DOHH2 (cell line): ENCODE measurements at regions not wholly inside any gene's neighbourhood (a gene's known extent, or its start where the extent isn't known, plus 50 kb on each side); places are given as distances from the start of the nearest gene placed in this dataset.

ENCODE experiments used
- H3F3A ChIP-seq: fragments of 200-600 bp; sonication (generic), shearing (Covaris generic); 2 replicates; pipeline ENCODE4 v1.6.0; 2016; ENCODE audit warnings: antibody characterized with exemption, mild to moderate bottlenecking; ENCODE audit not compliant: control insufficient read depth, insufficient read depth
- H3K27ac ChIP-seq: fragments of 200-600 bp; sonication (generic); 2 replicates; pipeline ENCODE4 v1.5.1; 2014; ENCODE audit warnings: low read depth, mild to moderate bottlenecking, low read length, moderate library complexity
- H3K27me3 ChIP-seq: fragments of 200-600 bp; sonication (generic); 2 replicates; pipeline ENCODE4 v1.6.1; 2014; ENCODE audit warnings: mild to moderate bottlenecking, low read length, mixed read lengths; ENCODE audit not compliant: control insufficient read depth
- H3K36me3 ChIP-seq: fragments of 200-600 bp; sonication (generic); 2 replicates; pipeline ENCODE4 v1.6.1; 2014; ENCODE audit warnings: mild to moderate bottlenecking, low read length, moderate library complexity, mixed read lengths; ENCODE audit not compliant: control insufficient read depth
- H3K4me1 ChIP-seq: fragments of 200-600 bp; sonication (generic); 2 replicates; pipeline ENCODE4 v1.6.1; 2014; ENCODE audit warnings: mild to moderate bottlenecking, low read length, mixed read lengths; ENCODE audit not compliant: control insufficient read depth
- H3K4me2 ChIP-seq: fragments of 200-600 bp; sonication (generic); 2 replicates; pipeline ENCODE4 v1.6.0; 2014; ENCODE audit warnings: mild to moderate bottlenecking, low read length, moderate library complexity
- H3K4me3 ChIP-seq: fragments of 200-600 bp; sonication (generic); 2 replicates; pipeline ENCODE4 v1.5.1; 2014; ENCODE audit warnings: mild to moderate bottlenecking, low read length, mixed read lengths
- H3K79me2 ChIP-seq: fragments of 200-600 bp; sonication (generic); 2 replicates; pipeline ENCODE4 v1.6.1; 2014; ENCODE audit warnings: mild to moderate bottlenecking, low read length, mixed read lengths; ENCODE audit not compliant: control insufficient read depth
- H3K9me2 ChIP-seq: fragments of 200-600 bp; sonication (generic); replicated peaks from 2 replicates; pipeline ENCODE4 v1.6.1; 2014; ENCODE audit warnings: mild to moderate bottlenecking, low read length, mixed read lengths; ENCODE audit not compliant: control insufficient read depth
- H3K9me3 ChIP-seq: fragments of 200-600 bp; sonication (generic); 2 replicates; pipeline ENCODE4 v1.6.1; 2014; ENCODE audit warnings: antibody characterized with exemption, low read length, mixed read lengths; ENCODE audit not compliant: control insufficient read depth, insufficient read depth
- H4K20me1 ChIP-seq: fragments of 200-600 bp; sonication (generic); 2 replicates; pipeline ENCODE4 v1.6.0; 2014; ENCODE audit warnings: low read depth, mild to moderate bottlenecking, antibody characterized with exemption, low read length, moderate library complexity; ENCODE audit not compliant: control insufficient read depth, insufficient read depth
- EZH2phosphoT487 ChIP-seq: fragments of 200-600 bp; sonication (generic); IDR thresholded peaks from 2 replicates; pipeline ENCODE4 v1.6.1; 2017; ENCODE audit warnings: borderline replicate concordance, mild to moderate bottlenecking, antibody characterized with exemption, low read length, moderate library complexity, mixed read lengths
- TF ChIP-seq, protein P1 (sequence below): fragments of 200-600 bp; sonication (generic); IDR thresholded peaks from one replicate; pipeline ENCODE4 v1.5.1; 2014; ENCODE audit warnings: antibody characterized with exemption, mild to moderate bottlenecking, low read depth, low read length; ENCODE audit not compliant: poor library complexity, severe bottlenecking

DNA sequence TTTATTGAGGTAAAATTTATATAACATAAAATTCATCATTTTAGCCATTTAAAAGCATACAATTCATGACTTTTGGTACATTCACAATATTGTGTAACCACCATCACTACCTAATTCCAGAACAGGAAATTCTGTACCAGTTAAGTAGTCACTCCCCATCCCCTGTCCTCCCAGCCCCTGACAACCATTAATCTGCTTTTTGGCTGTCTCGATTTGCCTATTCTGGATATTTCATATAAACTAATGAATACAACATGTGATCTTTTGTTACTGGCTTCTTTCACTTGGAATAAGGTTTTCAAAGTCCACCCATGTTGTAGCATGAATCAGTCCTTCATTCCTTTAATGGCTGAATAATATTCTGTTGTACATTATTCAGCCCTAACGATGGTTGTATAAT lies 115.6 kb upstream of the KLF14 start:
- H3K4me2 ChIP-seq: no peak overlapping the region
- no peaks in the 10 kb centered on the region for H3K9me3 ChIP-seq
- no peaks in the 10 kb centered on the region for H3K4me1 ChIP-seq
- H3K36me3 ChIP-seq: no peaks in the 10 kb centered on the region
- no peaks in the 10 kb centered on the region for H3K9me2 ChIP-seq
- H3K27me3 ChIP-seq: peaks cover 19% of the 10 kb centered on the region; the same call in 1 of the 2 replicates
- no peak overlapping the region for H3K27ac ChIP-seq
- no peak for TF ChIP-seq EZH2phosphoT487
- TF ChIP-seq, protein P1, sequence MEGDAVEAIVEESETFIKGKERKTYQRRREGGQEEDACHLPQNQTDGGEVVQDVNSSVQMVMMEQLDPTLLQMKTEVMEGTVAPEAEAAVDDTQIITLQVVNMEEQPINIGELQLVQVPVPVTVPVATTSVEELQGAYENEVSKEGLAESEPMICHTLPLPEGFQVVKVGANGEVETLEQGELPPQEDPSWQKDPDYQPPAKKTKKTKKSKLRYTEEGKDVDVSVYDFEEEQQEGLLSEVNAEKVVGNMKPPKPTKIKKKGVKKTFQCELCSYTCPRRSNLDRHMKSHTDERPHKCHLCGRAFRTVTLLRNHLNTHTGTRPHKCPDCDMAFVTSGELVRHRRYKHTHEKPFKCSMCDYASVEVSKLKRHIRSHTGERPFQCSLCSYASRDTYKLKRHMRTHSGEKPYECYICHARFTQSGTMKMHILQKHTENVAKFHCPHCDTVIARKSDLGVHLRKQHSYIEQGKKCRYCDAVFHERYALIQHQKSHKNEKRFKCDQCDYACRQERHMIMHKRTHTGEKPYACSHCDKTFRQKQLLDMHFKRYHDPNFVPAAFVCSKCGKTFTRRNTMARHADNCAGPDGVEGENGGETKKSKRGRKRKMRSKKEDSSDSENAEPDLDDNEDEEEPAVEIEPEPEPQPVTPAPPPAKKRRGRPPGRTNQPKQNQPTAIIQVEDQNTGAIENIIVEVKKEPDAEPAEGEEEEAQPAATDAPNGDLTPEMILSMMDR: no peak
- H3K79me2 ChIP-seq: no peaks in the 10 kb centered on the region
- no peaks in the 10 kb centered on the region for H3F3A ChIP-seq
- no peaks in the 10 kb centered on the region for H4K20me1 ChIP-seq
- no peak overlapping the region for H3K4me3 ChIP-seq

DNA sequence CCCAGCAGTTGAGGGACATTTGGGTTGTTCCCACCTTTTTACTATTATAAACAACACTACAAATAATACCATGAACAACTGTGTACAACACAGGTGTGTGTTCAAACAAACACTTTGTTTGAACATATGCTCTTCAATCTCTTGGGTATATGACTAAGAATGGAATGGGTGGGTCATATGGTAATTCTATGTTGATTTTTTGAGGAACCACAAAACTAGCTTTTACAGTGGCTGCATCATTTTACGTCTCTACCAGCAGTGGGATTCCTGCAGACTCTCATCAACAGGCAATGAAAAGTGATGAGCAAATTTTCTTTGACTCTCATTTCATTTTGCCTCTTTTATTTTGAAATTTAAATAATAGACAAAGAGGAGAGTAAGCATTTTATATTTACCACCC lies 116.9 kb upstream of the KLF14 start:
- no peak for TF ChIP-seq EZH2phosphoT487
- TF ChIP-seq, protein P1: no peak

DNA sequence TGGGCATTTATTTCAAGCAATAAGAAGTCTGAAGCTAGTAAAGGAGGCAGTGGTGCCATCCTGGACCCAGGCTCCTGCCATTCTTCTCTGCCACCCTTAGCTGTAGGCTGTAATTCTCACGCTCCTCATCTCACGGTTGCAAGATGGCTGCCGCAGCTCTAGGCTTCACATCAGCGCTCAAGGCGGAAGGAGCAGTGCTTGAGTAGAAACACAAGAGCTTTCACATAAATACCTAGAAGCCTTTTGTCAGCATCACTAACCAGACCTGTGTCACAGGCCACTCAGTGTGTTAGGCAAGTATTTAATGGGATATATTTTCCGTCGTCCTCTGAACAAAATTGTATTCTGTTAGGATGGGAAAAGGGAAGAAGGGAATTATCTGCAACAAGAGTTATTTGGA lies 118.9 kb upstream of the KLF14 start:
- TF ChIP-seq, protein P1: no peak
- no peak for TF ChIP-seq EZH2phosphoT487
- Histone ChIP-seq H3K27me3 (peaks cover 16% of the 10 kb centered on the region; the same call in 1 of the 2 replicates), H3F3A (no peaks in the 10 kb centered on the region), H3K9me3 (peaks cover 16% of the 10 kb centered on the region), H3K9me2 (no peaks in the 10 kb centered on the region), H4K20me1 (no peaks in the 10 kb centered on the region), H3K4me1 (no peaks in the 10 kb centered on the region), H3K4me2 (no peak overlapping the region), H3K79me2 (no peaks in the 10 kb centered on the region), H3K4me3 (no peak overlapping the region), H3K27ac (no peak overlapping the region), H3K36me3 (no peaks in the 10 kb centered on the region)

More for the DNA sequence above, 116.9 kb upstream of the KLF14 start:
- no peaks in the 10 kb centered on the region for H3K4me1 ChIP-seq
- no peaks in the 10 kb centered on the region for H3K9me2 ChIP-seq
- H3K4me2 ChIP-seq: no peak overlapping the region
- H3F3A ChIP-seq: no peaks in the 10 kb centered on the region
- H3K36me3 ChIP-seq: no peaks in the 10 kb centered on the region
- no peaks in the 10 kb centered on the region for H3K79me2 ChIP-seq
- H3K27me3 ChIP-seq: peaks cover 16% of the 10 kb centered on the region; the same call in 1 of the 2 replicates
- no peak overlapping the region for H3K27ac ChIP-seq
- H4K20me1 ChIP-seq: no peaks in the 10 kb centered on the region
- H3K9me3 ChIP-seq: peaks cover 2% of the 10 kb centered on the region; the same call in 1 of the 2 replicates
- H3K4me3 ChIP-seq: no peak overlapping the region
